SJCRH30 (cell line): ENCODE measurements at regions not wholly inside any gene's neighbourhood (a gene's known extent, or its start where the extent isn't known, plus 50 kb on each side); places are given as distances from the start of the nearest gene placed in this dataset.

ENCODE experiments used
- DNase-seq, 2 experiments: peaks; one replicate each; pipeline ENCODE4 v3.0.0-alpha.2; 2015 to 2020
- H3K27ac ChIP-seq: fragments of 250-450 bp; sonication (Bioruptor Pico); 2 replicates; pipeline ENCODE4 v1.5.1; 2020; ENCODE audit warnings: mild to moderate bottlenecking, moderate library complexity
- H3K27me3 ChIP-seq: fragments of 250-450 bp; sonication (Bioruptor Pico); 2 replicates; pipeline ENCODE4 v1.5.1; 2020; ENCODE audit warnings: mild to moderate bottlenecking, moderate library complexity
- H3K36me3 ChIP-seq: fragments of 250-450 bp; sonication (Bioruptor Pico); 2 replicates; pipeline ENCODE4 v1.5.1; 2020; ENCODE audit warnings: mild to moderate bottlenecking, moderate library complexity
- H3K4me1 ChIP-seq: fragments of 250-450 bp; sonication (Bioruptor Pico); 2 replicates; pipeline ENCODE4 v1.5.1; 2020; ENCODE audit warnings: mild to moderate bottlenecking, moderate library complexity
- H3K4me3 ChIP-seq: fragments of 250-450 bp; sonication (Bioruptor Pico); 2 replicates; pipeline ENCODE4 v1.5.1; 2020; ENCODE audit warnings: mild to moderate bottlenecking, moderate library complexity
- H3K9me3 ChIP-seq: fragments of 250-450 bp; sonication (Bioruptor Pico); replicated peaks from 2 replicates; pipeline ENCODE4 v1.5.1; 2020; ENCODE audit warnings: mild to moderate bottlenecking, moderate library complexity

DNA sequence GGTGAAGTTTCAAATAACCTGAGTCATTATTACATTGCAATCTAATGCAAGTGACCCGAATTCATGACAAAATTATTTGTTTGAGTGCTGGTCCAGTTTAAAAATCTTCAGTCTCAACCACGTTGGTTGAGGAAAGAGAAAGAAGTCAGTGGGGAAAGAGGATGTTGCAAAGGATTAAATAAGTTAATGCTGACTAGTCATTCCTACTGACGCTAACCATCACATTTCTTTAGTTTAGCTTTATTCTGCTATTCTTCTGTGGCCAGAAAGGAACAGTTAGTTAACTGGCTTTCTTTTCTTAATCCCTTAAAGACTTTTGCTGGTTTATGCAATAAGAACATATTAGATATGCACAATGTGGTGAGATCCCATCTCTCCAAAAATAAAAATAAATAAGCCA lies 143.8 kb upstream of the FAM83B start:
- Histone ChIP-seq H3K27ac (no peak overlapping the region), H3K4me1 (no peaks in the 10 kb centered on the region), H3K4me3 (no peak overlapping the region), H3K27me3 (no peaks in the 10 kb centered on the region), H3K36me3 (no peaks in the 10 kb centered on the region), H3K9me3 (no peaks in the 10 kb centered on the region)
- DNase-seq = no peak

DNA sequence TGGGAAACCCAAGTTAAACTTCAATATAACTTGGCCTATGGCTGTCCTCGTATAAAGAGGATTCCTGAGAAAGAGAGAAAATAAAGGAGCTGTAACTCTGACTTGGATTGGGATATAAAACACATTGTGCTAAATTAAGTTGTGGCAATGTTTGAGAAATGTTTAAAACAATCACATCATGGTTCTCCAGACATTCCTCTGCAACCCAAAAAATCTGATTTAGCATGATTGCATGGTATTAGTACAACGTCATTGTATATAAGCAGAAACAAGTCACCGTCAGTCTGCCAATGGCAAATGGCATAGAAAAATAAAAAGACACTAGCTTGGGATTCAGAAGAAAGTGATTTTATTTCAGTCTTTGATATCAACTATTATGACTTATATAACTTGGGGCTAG lies 140.2 kb upstream of the FAM83B start:
- Histone ChIP-seq H3K4me1 (no peaks in the 10 kb centered on the region), H3K9me3 (no peaks in the 10 kb centered on the region), H3K27me3 (no peaks in the 10 kb centered on the region), H3K4me3 (no peak overlapping the region), H3K27ac (no peak overlapping the region), H3K36me3 (no peaks in the 10 kb centered on the region)
- DNase-seq = no peak

- DNase-seq = no peak
- Histone ChIP-seq H3K4me1 (no peaks in the 10 kb centered on the region), H3K27ac (no peak overlapping the region), H3K9me3 (no peaks in the 10 kb centered on the region), H3K27me3 (no peaks in the 10 kb centered on the region), H3K4me3 (no peak overlapping the region), H3K36me3 (no peaks in the 10 kb centered on the region)
Observed at GRCh38 chr6:54706844-54707605, 139.5 kb upstream of the FAM83B start.

DNA sequence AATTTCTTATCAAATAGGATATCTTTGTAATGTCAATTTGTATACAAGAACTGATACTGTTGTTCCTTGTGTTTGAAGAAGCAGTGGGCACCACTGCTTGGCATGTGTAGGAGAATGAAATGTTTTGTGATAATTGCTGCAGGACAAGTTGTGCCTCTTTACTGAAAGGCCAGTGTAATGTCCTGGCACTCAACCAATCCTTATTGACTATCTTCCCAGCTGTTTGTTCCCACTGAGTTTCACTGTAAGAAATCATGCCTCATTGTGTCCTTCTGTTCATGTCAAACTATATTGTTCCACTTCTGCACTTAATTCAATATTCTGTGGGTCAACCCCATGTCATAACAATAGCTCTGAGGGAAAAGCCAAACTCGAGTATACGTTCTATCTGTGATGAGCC lies 136.1 kb upstream of the FAM83B start:
- H3K27ac ChIP-seq = no peak overlapping the region
- no peaks in the 10 kb centered on the region for H3K9me3 ChIP-seq
- no peaks in the 10 kb centered on the region for H3K36me3 ChIP-seq
- no peak for DNase-seq
- H3K4me3 ChIP-seq = no peak overlapping the region
- H3K27me3 ChIP-seq = no peaks in the 10 kb centered on the region
- H3K4me1 ChIP-seq = no peaks in the 10 kb centered on the region

DNA sequence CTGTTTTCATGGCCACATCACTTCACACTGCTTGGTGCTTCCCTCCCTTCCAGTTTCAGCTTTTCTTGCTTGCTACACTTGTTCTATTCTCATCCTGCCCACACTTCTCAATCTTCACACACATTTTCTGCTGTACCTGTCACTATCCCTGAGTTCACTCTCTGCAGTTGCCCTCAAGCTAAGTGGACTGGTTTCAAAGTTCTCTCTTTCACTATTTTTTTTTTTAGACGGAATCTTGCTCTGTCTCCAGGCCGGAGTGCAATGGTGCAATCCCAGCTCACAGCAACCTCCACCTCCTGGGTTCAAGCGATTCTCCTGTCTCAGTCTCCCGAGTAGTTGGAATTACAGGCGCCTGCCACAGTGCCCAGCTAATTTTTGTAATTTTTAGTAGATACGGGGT lies 130.6 kb upstream of the FAM83B start:
- Histone ChIP-seq H3K36me3 (no peaks in the 10 kb centered on the region), H3K4me1 (peaks cover 15% of the 10 kb centered on the region), H3K27ac (no peak overlapping the region), H3K4me3 (no peak overlapping the region), H3K9me3 (no peaks in the 10 kb centered on the region), H3K27me3 (no peaks in the 10 kb centered on the region)
- DNase-seq = no peak

- no peaks in the 10 kb centered on the region for H3K9me3 ChIP-seq
- DNase-seq = no peak
- no peak overlapping the region for H3K27ac ChIP-seq
- H3K36me3 ChIP-seq = no peaks in the 10 kb centered on the region
- peaks cover 15% of the 10 kb centered on the region for H3K4me1 ChIP-seq
- H3K4me3 ChIP-seq = no peak overlapping the region
- no peaks in the 10 kb centered on the region for H3K27me3 ChIP-seq
Observed at GRCh38 chr6:54716877-54717276, 129.7 kb upstream of the FAM83B start.

DNA sequence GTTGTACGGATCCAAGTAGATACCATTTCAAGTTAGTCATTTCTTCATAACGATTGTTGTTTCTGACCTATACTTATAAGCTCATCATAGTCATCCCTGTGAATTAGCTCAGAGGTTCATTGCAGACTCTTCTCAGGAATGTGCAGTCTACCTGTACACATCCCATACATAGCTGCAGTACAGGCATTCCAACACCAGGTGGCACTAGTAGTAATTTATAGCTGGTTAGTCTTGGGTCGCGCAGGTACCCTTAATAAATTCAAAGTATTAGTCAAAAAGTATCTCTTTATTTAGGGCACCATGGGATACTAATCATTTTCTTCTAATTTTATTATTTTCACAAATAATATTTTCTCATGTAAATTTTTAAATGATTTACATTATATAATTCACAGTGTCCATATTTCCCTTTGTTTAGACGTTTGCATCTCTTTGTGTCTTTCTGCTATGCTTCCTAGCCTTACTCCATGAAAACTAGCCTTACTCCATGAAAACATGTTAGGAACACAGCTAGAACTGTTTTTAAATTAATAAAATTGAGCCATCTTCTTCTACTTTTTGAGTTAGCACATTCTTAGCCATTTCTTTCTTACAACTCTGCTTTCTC lies 128.6 kb upstream of the FAM83B start:
- peaks cover 15% of the 10 kb centered on the region for H3K4me1 ChIP-seq
- no peak overlapping the region for H3K4me3 ChIP-seq
- H3K27ac ChIP-seq = no peak overlapping the region
- H3K27me3 ChIP-seq = no peaks in the 10 kb centered on the region
- no peaks in the 10 kb centered on the region for H3K36me3 ChIP-seq
- H3K9me3 ChIP-seq = no peaks in the 10 kb centered on the region
- peak; percentile 42 to 70 for DNase-seq

DNA sequence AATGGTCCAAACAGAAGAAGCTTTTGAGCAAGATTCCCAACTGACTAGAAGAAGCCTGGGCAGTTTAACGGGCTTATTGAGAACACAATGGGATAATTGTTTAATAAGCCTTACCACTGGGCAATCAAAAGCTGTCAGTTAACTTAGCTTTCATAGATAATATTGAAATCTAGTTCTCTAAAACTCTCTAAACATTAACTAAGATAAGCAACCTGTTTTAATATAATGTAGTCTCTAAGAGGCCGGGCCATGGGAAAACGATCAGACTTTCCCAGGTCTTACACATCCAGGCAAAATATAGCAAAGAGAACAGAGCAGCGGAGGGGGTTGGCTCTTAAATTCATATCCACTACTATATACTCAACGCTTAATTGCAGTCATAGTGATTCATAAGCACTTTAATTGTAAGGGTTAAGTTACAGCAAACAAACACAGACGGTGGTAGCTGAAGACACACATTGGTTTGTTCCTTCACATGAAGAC lies 128.0 kb upstream of the FAM83B start:
- H3K4me1 ChIP-seq = peaks cover 15% of the 10 kb centered on the region
- no peak overlapping the region for H3K4me3 ChIP-seq

DNA sequence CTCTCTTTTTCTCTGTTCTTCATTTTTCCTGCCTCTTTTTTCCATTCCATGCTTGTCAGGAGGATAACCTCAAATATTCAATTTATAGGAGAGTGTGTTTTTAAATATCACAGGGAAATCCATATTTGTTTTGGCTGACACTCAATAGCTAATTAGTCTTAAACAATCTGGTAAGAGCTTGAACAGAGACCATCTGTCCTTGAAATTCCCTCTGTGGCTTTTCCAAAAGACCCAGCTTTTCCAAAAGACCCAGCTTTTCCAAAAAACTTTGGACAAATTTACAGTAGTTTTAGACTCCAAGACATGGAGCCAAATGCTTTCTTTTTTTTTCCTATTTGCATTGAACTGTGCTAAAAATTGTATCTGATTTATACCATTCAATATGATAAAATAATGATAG lies 127.4 kb upstream of the FAM83B start:
- H3K36me3 ChIP-seq = no peaks in the 10 kb centered on the region

More for the DNA sequence above, 128.0 kb upstream of the FAM83B start:
- peak in 1 of 2 experiments; percentile 27 for DNase-seq
- H3K27me3 ChIP-seq = no peaks in the 10 kb centered on the region
- no peaks in the 10 kb centered on the region for H3K9me3 ChIP-seq
- no peaks in the 10 kb centered on the region for H3K36me3 ChIP-seq
- no peak overlapping the region for H3K27ac ChIP-seq

DNA sequence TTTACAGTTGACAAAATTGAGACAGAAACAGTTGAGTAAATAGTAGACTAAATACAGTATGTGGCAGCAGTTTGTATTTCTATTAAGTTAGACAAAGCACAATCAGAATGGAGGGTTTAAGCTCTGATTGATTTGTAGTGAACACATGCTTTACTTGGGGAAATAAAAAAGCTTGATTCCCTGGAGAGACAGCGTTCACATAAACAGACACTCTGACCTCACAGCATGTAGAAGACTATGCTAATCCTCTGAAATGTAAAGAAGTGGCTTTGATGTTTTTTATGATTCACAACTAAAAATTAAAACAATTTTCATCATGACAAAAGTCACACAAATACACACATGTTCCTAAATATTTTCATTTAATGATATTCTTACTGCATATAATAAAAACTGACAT lies 126.9 kb upstream of the FAM83B start:
- no peak overlapping the region for H3K27ac ChIP-seq
- DNase-seq = peak in 1 of 2 experiments; percentile 36
- H3K4me1 ChIP-seq = peaks cover 15% of the 10 kb centered on the region
- H3K4me3 ChIP-seq = no peak overlapping the region
- H3K36me3 ChIP-seq = no peaks in the 10 kb centered on the region
- no peaks in the 10 kb centered on the region for H3K9me3 ChIP-seq
- H3K27me3 ChIP-seq = no peaks in the 10 kb centered on the region

More for the DNA sequence above, 127.4 kb upstream of the FAM83B start:
- H3K4me1 ChIP-seq = peaks cover 15% of the 10 kb centered on the region
- peak in 1 of 2 experiments; percentile 22 for DNase-seq
- H3K9me3 ChIP-seq = no peaks in the 10 kb centered on the region
- no peak overlapping the region for H3K27ac ChIP-seq
- H3K4me3 ChIP-seq = no peak overlapping the region
- H3K27me3 ChIP-seq = no peaks in the 10 kb centered on the region

- H3K9me3 ChIP-seq = no peaks in the 10 kb centered on the region
- H3K27me3 ChIP-seq = no peaks in the 10 kb centered on the region
- DNase-seq = no peak
- no peak overlapping the region for H3K4me3 ChIP-seq
- no peaks in the 10 kb centered on the region for H3K36me3 ChIP-seq
- peaks cover 15% of the 10 kb centered on the region for H3K4me1 ChIP-seq
- H3K27ac ChIP-seq = no peak overlapping the region
Observed at GRCh38 chr6:54722328-54722727, 124.2 kb upstream of the FAM83B start.

- no peak for DNase-seq
- H3K27me3 ChIP-seq = no peaks in the 10 kb centered on the region
- H3K4me1 ChIP-seq = no peaks in the 10 kb centered on the region
- no peak overlapping the region for H3K27ac ChIP-seq
- no peak overlapping the region for H3K4me3 ChIP-seq
- H3K9me3 ChIP-seq = no peaks in the 10 kb centered on the region
- H3K36me3 ChIP-seq = no peaks in the 10 kb centered on the region
Observed at GRCh38 chr6:54729716-54730115, 116.9 kb upstream of the FAM83B start.

GRCh38 chr6:54730767-54731630 lies 115.6 kb upstream of the FAM83B start:
- H3K36me3 ChIP-seq = no peaks in the 10 kb centered on the region
- H3K9me3 ChIP-seq = no peaks in the 10 kb centered on the region
- H3K27ac ChIP-seq = no peak overlapping the region
- H3K4me1 ChIP-seq = no peaks in the 10 kb centered on the region
- no peaks in the 10 kb centered on the region for H3K27me3 ChIP-seq
- no peak overlapping the region for H3K4me3 ChIP-seq
- DNase-seq = no peak

GRCh38 chr6:54737247-54737646 lies 109.3 kb upstream of the FAM83B start:
- Histone ChIP-seq H3K9me3 (no peaks in the 10 kb centered on the region), H3K27ac (no peak overlapping the region), H3K4me3 (no peak overlapping the region), H3K27me3 (no peaks in the 10 kb centered on the region), H3K36me3 (no peaks in the 10 kb centered on the region), H3K4me1 (no peaks in the 10 kb centered on the region)
- peak; percentile 3 to 27 for DNase-seq

- DNase-seq = no peak
- H3K27ac ChIP-seq = no peak overlapping the region
- no peaks in the 10 kb centered on the region for H3K4me1 ChIP-seq
- no peaks in the 10 kb centered on the region for H3K36me3 ChIP-seq
- H3K9me3 ChIP-seq = no peaks in the 10 kb centered on the region
- no peak overlapping the region for H3K4me3 ChIP-seq
- no peaks in the 10 kb centered on the region for H3K27me3 ChIP-seq
Observed at GRCh38 chr6:54747955-54748354, 98.6 kb upstream of the FAM83B start.
